SHP77 treated with DMSO at 0.1 percent for 48 hours (cell line): ENCODE measurements at regions not wholly inside any gene's neighbourhood (a gene's known extent, or its start where the extent isn't known, plus 50 kb on each side); places are given as distances from the start of the nearest gene placed in this dataset.
"Not testable (repeated sequence)": the region's sequence is repeated elsewhere in the genome, so short reads cannot be mapped to it uniquely, and the experiment has no call there.

ENCODE experiments used
- DNase-seq: peaks from one replicate; lab custom pipeline; 2025; lab: John Stamatoyannopoulos, UW

GRCh38 chr4:29948451-29948850, 771.7 kb upstream of the PCDH7 start:
- DNase-seq = no peak

- no peak for DNase-seq
Observed at GRCh38 chr4:29948858-29949257, 771.3 kb upstream of the PCDH7 start.

- no peak for DNase-seq
Observed at GRCh38 chr4:29966386-29966785, 753.8 kb upstream of the PCDH7 start.

GRCh38 chr4:29970626-29971025, 749.5 kb upstream of the PCDH7 start:
- no peak for DNase-seq

GRCh38 chr4:29972121-29972520, 748.0 kb upstream of the PCDH7 start:
- DNase-seq = no peak

- no peak for DNase-seq
Observed at GRCh38 chr4:29983890-29984289, 736.3 kb upstream of the PCDH7 start.

DNA sequence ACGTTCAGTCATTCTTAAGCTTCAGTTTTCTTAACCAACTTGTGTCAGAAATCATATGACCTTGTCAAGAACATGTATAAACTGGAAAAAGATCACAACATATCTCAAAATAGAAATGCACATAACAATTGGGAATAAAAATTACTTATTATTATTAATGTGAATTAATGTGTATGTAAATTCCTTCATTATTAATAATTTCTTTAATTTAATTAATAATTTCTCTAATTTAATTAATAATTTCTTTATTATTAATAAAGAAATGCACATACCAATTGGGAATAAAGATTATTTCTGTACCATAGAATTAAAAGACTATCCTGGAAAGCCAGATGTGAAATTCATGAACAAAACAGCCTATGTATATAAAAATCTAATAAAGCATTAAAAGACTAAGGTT, 718.5 kb upstream of the PCDH7 start:
- DNase-seq = no peak

- DNase-seq = no peak
Observed at GRCh38 chr4:30002341-30002740, 717.8 kb upstream of the PCDH7 start.

DNA sequence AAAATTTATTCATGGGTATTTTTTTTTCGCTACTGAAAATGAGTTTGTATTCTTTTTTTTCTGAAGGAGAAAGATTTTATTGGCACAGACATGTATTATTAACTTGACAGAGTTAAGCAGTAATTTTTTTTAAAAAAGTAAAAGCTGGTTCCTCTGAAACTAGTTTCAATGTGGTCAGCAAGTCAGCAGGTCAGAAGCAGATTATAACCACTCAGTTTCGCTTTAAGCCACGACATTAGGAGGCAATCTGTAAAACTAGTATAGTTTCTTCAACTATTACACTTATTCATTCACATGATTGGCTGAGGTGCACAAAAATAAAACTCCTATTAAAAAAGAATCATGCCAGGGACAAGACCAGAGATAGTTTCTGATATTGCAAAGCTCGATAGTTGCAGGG, 714.2 kb upstream of the PCDH7 start:
- no peak for DNase-seq

- no peak for DNase-seq
Observed at GRCh38 chr4:30024526-30024925, 695.6 kb upstream of the PCDH7 start.

DNA sequence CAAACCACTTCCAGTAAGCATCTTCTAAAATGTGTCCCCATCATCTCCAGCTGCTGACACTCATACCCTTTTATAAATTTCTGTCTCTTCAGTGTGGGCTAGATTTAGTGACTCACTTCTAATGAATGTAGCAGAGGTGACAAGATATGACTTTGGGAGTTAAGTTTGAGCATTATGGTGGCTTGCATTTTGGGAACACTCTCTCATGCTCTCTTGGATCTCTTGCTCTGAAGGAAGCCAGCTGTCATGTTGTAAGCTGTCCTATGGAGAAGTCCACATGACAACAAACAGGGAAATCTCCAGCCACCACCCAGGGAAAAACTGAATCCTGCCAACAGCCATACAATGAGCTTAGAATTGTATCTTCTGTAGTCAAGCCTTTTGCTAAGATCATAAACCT, 691.3 kb upstream of the PCDH7 start:
- no peak for DNase-seq

- no peak for DNase-seq
Observed at GRCh38 chr4:30056016-30056766, 664.0 kb upstream of the PCDH7 start.

DNA sequence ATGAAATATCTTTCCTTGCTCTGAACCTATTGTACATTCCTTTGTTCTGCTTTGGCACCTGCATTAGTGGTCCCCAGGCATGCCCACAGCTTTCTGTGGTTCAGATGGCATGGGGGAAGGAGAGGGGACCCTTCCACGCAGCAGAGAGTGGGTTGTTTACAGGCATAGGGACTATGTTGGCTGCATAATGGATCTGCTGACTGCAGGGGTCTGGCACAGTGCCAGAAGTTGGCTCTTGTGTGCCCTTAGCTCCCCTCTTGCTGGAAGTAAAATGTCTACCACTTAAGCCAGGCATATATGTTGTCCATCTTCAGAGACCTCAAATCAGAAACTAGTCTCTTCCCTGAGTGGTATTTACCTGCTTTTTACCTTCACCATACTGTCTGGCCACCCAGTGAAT, 651.9 kb upstream of the PCDH7 start:
- no peak for DNase-seq

- DNase-seq = no peak
Observed at GRCh38 chr4:30073011-30073710, 647.0 kb upstream of the PCDH7 start.

DNA sequence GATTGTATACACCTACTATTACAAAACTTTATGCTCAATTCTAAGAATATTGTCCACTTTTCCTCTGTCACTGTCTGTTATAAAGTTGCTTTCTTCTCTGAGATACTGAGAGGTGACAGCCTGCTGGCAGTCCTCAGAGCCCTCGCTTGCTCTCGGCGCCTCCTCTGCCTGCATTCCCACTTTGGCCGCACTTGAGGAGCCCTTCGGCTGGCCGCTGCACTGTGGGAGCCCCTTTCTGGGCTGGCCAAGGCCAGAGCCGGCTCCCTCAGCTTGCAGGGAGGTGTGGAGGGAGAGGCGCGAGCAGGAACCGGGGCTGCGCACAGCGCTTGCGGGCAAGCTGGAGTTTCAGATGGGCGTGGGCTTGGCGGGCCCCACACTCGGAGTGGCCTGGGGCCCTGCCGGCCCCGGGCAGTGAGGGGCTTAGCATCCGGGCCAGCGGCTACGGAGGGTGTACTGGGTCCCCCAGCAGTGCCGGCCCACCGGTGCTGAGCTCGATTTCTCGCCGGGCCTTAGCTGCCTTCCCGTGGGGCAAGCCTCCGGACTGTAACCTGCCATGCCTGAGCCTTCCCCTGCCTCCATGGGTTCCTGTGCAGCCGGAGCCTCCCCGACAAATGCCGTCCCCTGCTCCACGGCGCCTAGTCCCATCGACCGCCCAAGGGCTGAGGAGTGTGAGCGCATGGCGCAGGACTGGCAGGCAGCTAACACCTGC, 627.6 kb upstream of the PCDH7 start:
- not testable (repeated sequence) for DNase-seq

GRCh38 chr4:30094887-30095286, 625.3 kb upstream of the PCDH7 start:
- DNase-seq = no peak

GRCh38 chr4:30103455-30103854, 616.7 kb upstream of the PCDH7 start:
- no peak for DNase-seq

DNA sequence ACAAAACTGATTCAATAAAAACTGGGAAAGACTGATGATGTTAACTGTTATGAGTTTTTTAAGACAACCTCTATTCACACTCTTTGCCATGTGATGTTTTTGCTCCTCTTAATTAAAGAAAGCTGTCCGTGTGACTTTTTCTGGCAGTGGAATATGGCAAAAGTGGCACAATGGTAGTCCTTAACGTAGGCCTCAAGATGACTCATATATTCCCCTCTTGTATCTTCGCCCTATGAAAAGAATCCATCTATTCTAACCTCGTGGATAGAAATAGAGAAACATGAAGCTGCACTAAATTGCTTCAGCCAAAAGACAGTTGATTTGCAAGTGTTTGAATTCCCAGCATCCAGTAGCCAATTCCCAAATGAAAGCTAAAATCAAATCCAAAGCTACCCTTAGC, 603.8 kb upstream of the PCDH7 start:
- DNase-seq = no peak

DNA sequence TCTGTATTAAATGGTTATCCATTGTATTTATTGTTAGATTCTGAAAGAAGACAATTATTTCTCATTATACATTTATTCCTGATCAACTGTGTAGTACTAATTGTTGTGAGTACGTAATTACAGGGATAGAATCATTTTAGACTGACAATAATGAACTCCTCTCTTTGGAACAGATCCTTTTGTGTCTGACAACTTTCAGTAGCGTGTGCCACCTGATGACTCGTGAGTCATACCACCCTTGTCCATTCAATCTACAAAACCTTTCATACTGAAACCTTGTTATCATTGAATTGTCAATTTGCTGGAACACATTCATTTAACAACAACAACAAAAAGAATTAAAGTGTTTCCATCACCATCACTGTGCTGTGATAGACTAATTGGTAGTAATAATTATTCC, 602.7 kb upstream of the PCDH7 start:
- DNase-seq = no peak

DNA sequence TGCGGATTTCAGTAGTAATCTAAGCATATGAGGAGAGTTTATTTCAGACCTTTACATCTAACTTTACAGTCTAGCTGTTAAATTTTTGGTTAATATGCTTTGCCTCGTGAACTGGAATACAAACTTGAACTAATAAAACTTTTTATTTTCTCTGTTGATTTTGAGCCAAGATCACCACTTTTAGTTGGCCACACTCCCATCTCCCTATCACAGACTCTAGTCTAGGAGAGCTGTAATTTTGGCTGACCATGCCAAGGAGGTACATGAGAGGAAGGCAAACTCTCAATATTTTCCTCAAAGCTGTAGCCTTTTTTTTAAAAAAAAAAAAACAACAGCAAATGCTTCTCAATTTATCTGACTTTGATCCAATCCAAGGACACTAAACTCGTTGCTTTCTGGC, 597.5 kb upstream of the PCDH7 start:
- no peak for DNase-seq

GRCh38 chr4:30124621-30125020, 595.5 kb upstream of the PCDH7 start:
- DNase-seq = not testable (repeated sequence)

DNA sequence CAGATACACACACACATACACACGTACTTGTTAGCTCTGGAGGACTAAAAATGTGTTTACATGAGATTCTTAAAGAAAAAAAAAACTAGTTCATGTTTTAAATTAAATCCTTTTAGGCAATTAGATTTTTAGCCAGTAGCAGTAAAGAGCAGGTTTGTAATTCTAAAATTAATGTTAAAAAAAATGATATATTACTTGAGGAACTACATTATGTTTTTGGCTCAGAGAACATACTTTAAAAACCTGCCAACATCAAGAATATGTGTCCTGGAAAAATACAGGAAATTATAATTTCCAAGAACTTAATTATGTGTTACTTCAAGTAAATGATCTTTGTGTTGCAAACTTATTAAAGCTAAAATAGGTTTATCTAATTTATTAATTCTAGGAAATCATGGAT, 594.3 kb upstream of the PCDH7 start:
- DNase-seq = no peak

DNA sequence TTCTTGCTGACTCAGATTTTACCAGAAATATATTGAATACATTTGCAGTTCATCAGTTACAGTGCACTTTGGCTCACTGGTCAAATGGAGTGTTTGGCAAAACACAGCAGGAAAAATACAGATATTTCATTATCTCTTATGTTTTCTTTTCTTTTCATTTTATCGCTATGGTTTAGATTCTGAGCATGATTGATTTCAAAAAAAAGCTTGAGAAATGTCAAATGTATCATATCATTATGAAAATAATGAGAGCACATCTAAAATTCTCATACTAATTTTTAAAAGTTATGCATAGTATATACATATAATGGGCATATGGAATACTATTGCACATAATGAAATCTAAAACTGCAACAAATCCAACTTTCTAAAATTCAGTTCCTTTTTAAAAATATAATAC, 593.8 kb upstream of the PCDH7 start:
- no peak for DNase-seq
